Stimulated activated naive CD4-positive, alpha-beta T cell (primary cell): ENCODE measurements at regions not wholly inside any gene's neighbourhood (a gene's known extent, or its start where the extent isn't known, plus 50 kb on each side); places are given as distances from the start of the nearest gene placed in this dataset.

Experiments used
- DNase-seq, 6 experiments: peaks; one replicate each; lab custom pipeline; 2025; lab: John Stamatoyannopoulos, UW

DNA sequence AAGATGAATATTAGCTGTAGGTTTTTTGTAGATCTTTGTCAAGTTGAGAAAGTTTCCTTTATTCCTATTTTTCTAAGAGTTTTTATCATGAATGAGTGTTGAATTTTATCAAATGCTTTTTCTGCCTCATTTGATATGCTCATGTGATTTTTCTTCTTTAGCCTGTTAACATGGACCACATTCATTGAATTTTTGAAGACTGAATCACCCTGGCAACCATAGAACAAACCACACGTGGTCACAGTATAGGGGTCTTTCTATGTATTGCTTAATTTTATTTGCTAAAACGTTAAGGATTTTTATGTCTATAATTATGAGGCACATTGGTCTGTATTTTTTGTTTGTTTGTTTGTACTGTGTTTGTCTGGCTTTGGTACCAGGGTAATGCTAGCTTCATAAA lies 201.7 kb upstream of the CWC22 start:
- no peak for DNase-seq

GRCh38 chr2:180205621-180206235 lies 198.6 kb upstream of the CWC22 start:
- no peak for DNase-seq

- no peak for DNase-seq
These were observed 196.9 kb upstream of the CWC22 start for GRCh38 chr2:180203972-180204371.

DNA sequence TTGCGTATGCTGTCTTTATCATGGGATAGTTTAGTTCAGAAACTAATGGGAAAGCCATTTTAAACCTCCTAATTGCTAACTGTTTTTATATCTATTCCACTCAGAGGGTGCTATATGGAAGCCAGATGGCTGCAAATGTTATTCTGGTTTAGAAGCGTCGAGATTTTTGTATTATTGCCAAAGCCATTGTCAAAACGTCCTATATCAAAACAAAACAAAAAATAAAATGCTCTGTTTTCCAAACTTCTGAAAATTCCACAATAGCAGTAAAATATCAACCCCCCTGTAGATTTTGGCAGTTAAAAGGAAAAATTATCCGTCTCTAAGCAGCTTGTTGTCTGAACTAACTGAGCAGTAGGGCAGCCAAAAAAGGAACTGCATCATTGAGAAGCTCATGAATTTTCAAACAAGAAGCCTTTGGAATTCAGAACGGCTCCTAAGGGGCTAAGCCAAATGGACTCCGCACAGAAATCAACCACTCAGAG lies 195.4 kb upstream of the CWC22 start:
- no peak for DNase-seq

- no peak for DNase-seq
These were observed 189.4 kb upstream of the CWC22 start for GRCh38 chr2:180196419-180196977.

GRCh38 chr2:180195847-180196246 lies 188.8 kb upstream of the CWC22 start:
- no peak for DNase-seq

DNA sequence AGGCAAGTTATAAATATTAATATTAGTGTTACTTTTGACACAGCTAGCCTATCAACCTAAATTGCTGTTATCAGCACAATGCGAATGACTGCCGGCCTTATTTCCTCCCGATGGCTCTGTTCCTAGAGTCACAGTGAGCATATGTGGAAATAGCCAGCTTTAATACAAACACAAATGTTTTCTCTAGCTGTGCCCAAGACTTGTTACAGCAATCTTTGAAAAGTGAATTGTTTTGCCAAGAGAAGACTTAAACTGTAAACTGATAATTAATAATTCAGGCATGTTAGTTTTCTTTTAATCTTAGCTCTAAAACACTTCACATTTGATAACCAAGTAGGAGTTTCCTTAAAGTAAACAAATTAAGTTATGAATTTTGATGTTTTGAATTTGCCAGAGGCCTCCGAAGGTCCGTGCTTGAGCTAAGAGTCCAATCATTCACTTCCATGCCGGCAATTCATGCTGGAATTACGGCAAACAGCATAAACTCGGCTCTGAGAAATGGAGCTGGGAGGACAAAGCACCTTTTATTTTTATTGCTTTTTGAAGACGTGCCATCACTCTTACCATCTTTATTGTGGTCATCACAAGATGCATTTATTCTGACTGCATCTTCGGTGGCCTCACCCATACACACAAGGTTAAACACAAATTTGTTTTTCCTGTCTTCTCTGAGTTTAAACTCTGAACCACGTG lies 184.5 kb upstream of the CWC22 start:
- DNase-seq = no peak

DNA sequence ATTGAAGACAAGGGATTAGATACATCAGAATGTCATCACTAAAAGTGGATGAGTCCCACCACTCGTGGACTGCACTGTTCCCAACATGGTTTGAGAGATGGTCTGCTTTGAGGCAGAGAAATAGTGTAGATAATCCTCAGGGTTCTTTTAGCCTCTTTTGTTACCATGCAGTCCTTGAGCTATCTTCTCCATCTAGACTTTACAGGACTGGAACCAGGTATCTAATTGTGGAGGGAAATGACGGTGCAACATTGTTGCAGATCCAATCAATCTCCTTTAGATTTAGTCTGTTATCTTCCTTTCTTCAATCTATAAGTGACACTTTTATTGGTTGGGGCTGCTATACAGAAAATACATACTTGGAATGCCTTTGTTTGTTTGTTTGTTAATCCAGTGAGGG lies 183.8 kb upstream of the CWC22 start:
- no peak for DNase-seq

DNA sequence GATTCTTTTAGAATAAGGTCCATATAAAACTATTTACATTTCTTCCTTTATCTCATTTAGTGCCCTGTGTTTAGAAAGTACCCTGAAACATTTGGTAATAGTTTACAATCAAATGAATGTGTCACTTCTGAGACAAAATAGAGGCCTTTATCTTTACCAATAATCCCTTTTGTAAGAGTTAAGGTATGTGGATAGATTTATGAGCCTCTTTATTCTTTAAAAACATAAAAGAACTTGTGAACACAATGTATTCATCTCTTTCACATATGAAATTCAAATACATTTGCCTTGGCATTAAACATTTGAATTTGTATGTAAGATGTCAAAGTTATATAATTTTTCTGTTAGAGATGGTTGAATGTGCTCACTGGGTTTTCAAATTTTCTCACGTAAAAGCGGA lies 180.5 kb upstream of the CWC22 start:
- no peak for DNase-seq

- DNase-seq = no peak
These were observed 177.4 kb upstream of the CWC22 start for GRCh38 chr2:180184506-180184905.

DNA sequence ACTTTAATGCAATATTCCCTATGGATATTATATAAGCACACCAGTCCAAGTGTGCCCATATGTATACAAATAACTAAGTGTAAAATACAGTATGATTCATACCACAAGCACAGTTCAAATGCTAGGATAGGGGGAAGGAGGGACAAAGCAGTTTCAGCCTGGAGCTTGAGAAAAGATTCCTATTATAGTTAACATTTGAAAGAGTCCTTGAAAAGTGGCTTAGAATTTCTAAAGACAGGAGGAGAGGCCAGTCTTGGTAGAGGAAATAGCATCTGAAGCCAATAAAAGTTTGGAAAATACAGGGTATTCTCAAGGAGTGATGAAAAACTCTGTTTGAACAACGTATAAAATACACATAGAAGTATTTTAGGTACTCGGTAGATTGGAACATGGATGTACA lies 173.4 kb upstream of the CWC22 start:
- no peak for DNase-seq

DNA sequence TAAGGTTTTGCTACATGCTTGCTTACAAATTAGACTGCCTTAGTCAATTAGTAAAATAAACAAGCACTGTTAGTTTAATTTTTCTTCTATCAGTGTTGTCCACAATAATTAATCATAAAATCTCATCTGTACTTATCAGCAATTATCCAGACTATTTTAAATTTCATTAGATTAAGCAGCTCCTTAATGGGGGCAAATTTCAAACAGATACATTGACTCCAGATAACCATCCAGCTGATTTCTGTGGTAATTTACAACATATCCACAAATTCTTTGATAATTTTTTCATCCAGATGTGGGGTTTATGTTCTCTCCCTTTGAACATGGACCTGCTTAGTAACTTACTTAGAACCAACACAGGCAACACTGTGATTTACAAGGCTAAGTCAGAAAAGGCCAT lies 170.4 kb upstream of the CWC22 start:
- DNase-seq = no peak

- no peak for DNase-seq
These were observed 168.6 kb upstream of the CWC22 start for GRCh38 chr2:180175736-180176135.

DNA sequence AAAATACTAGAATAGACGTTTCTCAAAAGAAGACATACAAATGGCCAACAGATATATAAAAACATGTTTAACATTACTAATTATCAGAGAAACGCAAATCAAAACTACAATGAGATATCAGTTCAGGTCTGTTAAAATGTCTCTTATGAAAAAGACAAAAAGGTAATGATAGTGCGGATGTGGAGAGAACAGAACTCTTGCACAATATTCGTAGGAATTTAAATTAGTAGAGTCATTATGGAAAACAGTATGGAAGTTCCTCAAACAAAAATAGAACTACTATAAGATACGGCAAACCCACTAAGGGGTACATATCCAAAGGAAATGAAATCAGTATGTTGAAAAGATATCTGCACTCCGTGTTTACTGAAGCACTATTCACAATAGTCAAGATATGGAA lies 167.5 kb upstream of the CWC22 start:
- no peak for DNase-seq

DNA sequence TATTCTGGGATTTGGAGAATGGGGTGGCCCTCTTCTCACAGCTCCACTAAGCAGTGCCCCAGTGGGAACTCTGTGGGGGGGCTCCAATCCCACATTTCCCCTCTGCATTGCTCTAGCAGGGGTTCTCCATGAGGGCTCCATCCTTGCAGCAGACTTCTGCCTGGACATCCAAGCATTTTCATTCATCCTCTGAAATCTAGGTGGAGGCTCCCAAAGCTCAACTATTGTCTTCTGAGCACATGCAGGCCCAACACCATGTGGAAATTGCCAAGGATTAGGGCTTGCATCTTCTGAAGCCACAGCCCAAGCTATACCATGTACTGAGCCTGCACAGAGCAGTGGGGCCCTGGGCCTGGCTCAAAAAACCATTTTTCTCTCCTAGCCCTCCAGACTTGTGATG lies 162.4 kb upstream of the CWC22 start:
- no peak for DNase-seq

DNA sequence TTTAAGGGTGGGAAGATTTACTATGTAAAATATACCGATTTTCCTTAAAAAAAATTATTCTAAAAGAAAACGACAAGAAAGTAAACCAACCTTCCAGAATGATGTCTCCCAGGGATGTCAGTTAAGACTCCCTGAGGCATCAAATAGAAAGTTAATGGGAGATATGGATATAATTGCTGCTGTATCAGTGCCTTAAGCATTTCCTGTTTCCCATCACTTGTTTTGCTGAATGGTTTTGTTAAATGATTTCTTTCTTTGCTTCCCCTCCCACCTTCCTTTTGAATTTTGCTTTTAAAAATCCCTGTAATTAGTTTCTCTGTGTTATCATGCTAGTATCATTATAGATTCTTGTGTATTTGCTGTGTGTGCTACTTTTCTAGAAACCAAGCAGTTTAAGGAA lies 154.3 kb upstream of the CWC22 start:
- DNase-seq = no peak

DNA sequence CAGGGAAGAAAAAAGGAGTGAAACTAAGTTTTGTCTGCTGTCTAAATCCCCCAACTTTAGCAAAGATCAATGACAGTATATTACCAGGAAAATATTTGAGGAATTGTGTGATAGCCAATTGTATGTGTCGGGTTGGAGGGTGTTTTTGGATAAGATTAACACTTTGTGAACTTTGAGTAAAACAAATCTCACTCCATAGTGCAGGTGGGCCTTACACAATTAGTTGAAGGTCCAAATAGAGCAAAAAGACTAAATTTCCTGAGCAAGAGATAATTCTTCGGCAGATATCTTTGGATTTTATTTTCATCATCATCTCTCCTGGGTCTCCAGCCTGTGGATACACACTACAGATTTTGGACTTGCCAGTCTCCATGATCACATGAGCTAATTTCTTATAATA lies 152.8 kb upstream of the CWC22 start:
- no peak for DNase-seq

DNA sequence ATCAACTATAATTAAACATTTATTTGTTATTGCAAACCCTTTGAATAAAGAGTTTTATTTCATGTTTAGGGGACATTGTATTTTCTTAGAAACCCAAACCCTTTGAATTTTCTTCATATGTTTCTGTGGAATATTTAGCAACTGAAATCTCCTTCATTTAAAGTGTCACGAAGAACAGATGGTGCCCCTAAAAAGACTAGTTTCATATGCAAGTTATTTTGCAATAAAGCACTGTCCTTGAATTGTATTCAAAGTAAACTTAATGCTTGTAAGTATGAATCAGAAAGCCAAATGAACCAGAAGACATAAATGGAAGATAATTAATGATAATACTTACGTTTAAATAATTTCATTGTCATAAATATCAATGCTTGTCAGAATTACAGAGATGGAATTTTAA lies 151.9 kb upstream of the CWC22 start:
- DNase-seq = no peak

DNA sequence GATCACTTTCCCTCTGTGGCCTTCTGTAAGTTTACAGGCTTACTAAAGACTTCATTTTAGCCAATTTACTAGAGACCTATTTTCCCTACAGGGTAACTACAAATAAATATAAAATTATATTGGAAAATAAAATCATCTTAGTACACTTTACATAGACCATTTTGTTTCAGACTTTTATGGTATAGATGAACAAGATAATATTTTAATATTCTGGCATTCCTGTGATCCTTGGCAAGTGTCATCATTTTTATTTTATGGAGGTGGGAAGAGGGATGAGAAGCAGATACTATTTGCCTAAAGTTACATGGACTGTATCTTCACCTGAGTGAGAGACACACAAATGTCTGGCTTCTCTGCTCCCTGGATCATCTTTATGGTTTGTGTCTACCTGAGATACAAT lies 149.6 kb upstream of the CWC22 start:
- no peak for DNase-seq

- no peak for DNase-seq
These were observed 143.5 kb upstream of the CWC22 start for GRCh38 chr2:180150606-180151005.

- DNase-seq = no peak
These were observed 139.4 kb upstream of the CWC22 start for GRCh38 chr2:180146541-180146940.

DNA sequence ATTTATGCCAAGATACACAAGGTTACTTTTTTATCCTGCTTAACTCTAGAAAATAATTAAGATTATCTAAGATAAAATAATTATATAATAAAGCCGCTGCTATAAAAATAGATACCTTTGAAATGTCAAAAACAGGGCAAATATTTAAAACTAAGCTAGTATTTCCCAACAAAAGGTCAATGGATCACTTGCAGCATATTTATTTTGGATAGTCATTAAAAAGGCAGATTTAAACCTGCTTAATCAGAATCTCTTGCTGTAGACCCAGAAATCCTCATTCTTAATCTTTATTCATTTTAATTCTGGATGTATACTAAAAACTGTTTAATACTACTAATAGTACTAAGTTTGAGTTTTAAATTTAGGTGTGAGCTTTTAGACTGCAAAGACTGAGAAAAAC lies 139.0 kb upstream of the CWC22 start:
- no peak for DNase-seq

- DNase-seq = no peak
These were observed 138.1 kb upstream of the CWC22 start for GRCh38 chr2:180145163-180145562.

- DNase-seq = no peak
These were observed 137.3 kb upstream of the CWC22 start for GRCh38 chr2:180144338-180144813.
